ENCODE measurements at regions not wholly inside any gene's neighbourhood (a gene's known extent, or its start where the extent isn't known, plus 50 kb on each side); places are given as distances from the start of the nearest gene placed in this dataset.

- TF ChIP-seq REST (IDR thresholded peaks at IDR 0.05) (no peak), TAF1 (conservative IDR thresholded peaks at IDR 0.05) (no peak), ATF3 (IDR thresholded peaks at IDR 0.05) (no peak), HNF4A (conservative IDR thresholded peaks at IDR 0.05) (no peak), FOXA1 (IDR thresholded peaks at IDR 0.05) (no peak), FOXA2 (IDR thresholded peaks at IDR 0.05) (no peak), NR2F2 (IDR thresholded peaks at IDR 0.05) (no peak), GABPA (IDR thresholded peaks at IDR 0.05 in 1 of 2, conservative IDR thresholded peaks at IDR 0.05 in 1 of 2) (no peak)
These were observed 739.7 kb upstream of the DPPA4 start (continued) for GRCh38 chr3:110077093-110077492.

- no peak overlapping the region for H3K4me3 ChIP-seq (ENCODE audit: low read depth in 1 of 3, low read length in 3 of 3)
- no peak overlapping the region for H3K27ac ChIP-seq (ENCODE audit: low read depth in 1 of 2, low read length in 2 of 2)
- no peaks in the 10 kb centered on the region for H3K36me3 ChIP-seq (ENCODE audit: control insufficient read depth in 4 of 4, insufficient read depth in 3 of 4, low read depth in 1 of 4, low read length in 3 of 4)
- H3K4me1 ChIP-seq (ENCODE audit: control insufficient read depth in 4 of 4, insufficient read depth in 4 of 4, low read length in 3 of 4), result no peaks in the 10 kb centered on the region
- peaks cover 0 to 2% (median 0%) of the 10 kb centered on the region in 4 donors for H3K9me3 ChIP-seq (ENCODE audit: control insufficient read depth in 4 of 4, low read length in 3 of 4)
- TF ChIP-seq SP1 (IDR thresholded peaks at IDR 0.05), result no peak
- no peaks in the 10 kb centered on the region for H3K27me3 ChIP-seq (ENCODE audit: control insufficient read depth in 4 of 4, insufficient read depth in 4 of 4, low read length in 3 of 4)
- H3K9ac ChIP-seq (ENCODE audit: low read depth in 1 of 2, low read length in 2 of 2), result no peak overlapping the region
- DNase-seq (ENCODE audit: low spot score), result no peak
These were observed 756.1 kb upstream of the DPPA4 start for GRCh38 chr3:110093411-110093810.

GRCh38 chr3:110093812-110094401, 756.6 kb upstream of the DPPA4 start:
- TF ChIP-seq GABPA (IDR thresholded peaks at IDR 0.05 in 1 of 2, conservative IDR thresholded peaks at IDR 0.05 in 1 of 2), result no peak
- no peak for TF ChIP-seq HNF4A (conservative IDR thresholded peaks at IDR 0.05)
- no peak for TF ChIP-seq NR2F2 (IDR thresholded peaks at IDR 0.05)
- TF ChIP-seq YY1 (IDR thresholded peaks at IDR 0.05), result no peak
- no peak for TF ChIP-seq RXRA (IDR thresholded peaks at IDR 0.05)
- TF ChIP-seq FOXA1 (IDR thresholded peaks at IDR 0.05), result no peak
- TF ChIP-seq SP1 (IDR thresholded peaks at IDR 0.05), result no peak
- TF ChIP-seq JUND (IDR thresholded peaks at IDR 0.05), result no peak
- no peak for DNase-seq (ENCODE audit: low spot score)
- no peak overlapping the region for H3K9ac ChIP-seq (ENCODE audit: low read depth in 1 of 2, low read length in 2 of 2)
- H3K27me3 ChIP-seq (ENCODE audit: control insufficient read depth in 4 of 4, insufficient read depth in 4 of 4, low read length in 3 of 4), result no peaks in the 10 kb centered on the region
- no peaks in the 10 kb centered on the region for H3K4me1 ChIP-seq (ENCODE audit: control insufficient read depth in 4 of 4, insufficient read depth in 4 of 4, low read length in 3 of 4)
- no peak overlapping the region for H3K4me3 ChIP-seq (ENCODE audit: low read depth in 1 of 3, low read length in 3 of 3)
- H3K27ac ChIP-seq (ENCODE audit: low read depth in 1 of 2, low read length in 2 of 2), result no peak overlapping the region
- peaks cover 0 to 2% (median 0%) of the 10 kb centered on the region in 4 donors for H3K9me3 ChIP-seq (ENCODE audit: control insufficient read depth in 4 of 4, low read length in 3 of 4)
- H3K36me3 ChIP-seq (ENCODE audit: control insufficient read depth in 4 of 4, insufficient read depth in 3 of 4, low read depth in 1 of 4, low read length in 3 of 4), result no peaks in the 10 kb centered on the region

GRCh38 chr3:110099711-110100110, 762.4 kb upstream of the DPPA4 start:
- Histone ChIP-seq H3K36me3 (ENCODE audit: control insufficient read depth in 4 of 4, insufficient read depth in 3 of 4, low read depth in 1 of 4, low read length in 3 of 4) (no peaks in the 10 kb centered on the region), H3K9me3 (ENCODE audit: control insufficient read depth in 4 of 4, low read length in 3 of 4) (peaks cover 0 to 2% (median 0%) of the 10 kb centered on the region in 4 donors), H3K27ac (ENCODE audit: low read depth in 1 of 2, low read length in 2 of 2) (no peak overlapping the region), H3K27me3 (ENCODE audit: control insufficient read depth in 4 of 4, insufficient read depth in 4 of 4, low read length in 3 of 4) (no peaks in the 10 kb centered on the region), H3K9ac (ENCODE audit: low read depth in 1 of 2, low read length in 2 of 2) (no peak overlapping the region), H3K4me3 (ENCODE audit: low read depth in 1 of 3, low read length in 3 of 3) (no peak overlapping the region), H3K4me1 (ENCODE audit: control insufficient read depth in 4 of 4, insufficient read depth in 4 of 4, low read length in 3 of 4) (no peaks in the 10 kb centered on the region)
- DNase-seq (ENCODE audit: low spot score), result no peak
- 63% methylated on average over 5 of the region's 5 CpGs for WGBS
- no peak for TF ChIP-seq YY1 (IDR thresholded peaks at IDR 0.05)
- no peak for TF ChIP-seq REST (IDR thresholded peaks at IDR 0.05)
- no peak for TF ChIP-seq JUND (IDR thresholded peaks at IDR 0.05)
- TF ChIP-seq RXRA (IDR thresholded peaks at IDR 0.05), result no peak
- TF ChIP-seq GABPA (IDR thresholded peaks at IDR 0.05 in 1 of 2, conservative IDR thresholded peaks at IDR 0.05 in 1 of 2), result no peak
- TF ChIP-seq HNF4A (conservative IDR thresholded peaks at IDR 0.05), result no peak
- TF ChIP-seq HNF4G (IDR thresholded peaks at IDR 0.05), result no peak
- TF ChIP-seq FOXA1 (IDR thresholded peaks at IDR 0.05), result no peak
- TF ChIP-seq RAD21 (IDR thresholded peaks at IDR 0.05), result no peak
- TF ChIP-seq MAX (IDR thresholded peaks at IDR 0.05), result no peak
- no peak for TF ChIP-seq CTCF (IDR thresholded peaks at IDR 0.05; ENCODE audit: low read depth, low read length, missing input control)
- no peak for TF ChIP-seq FOXA2 (IDR thresholded peaks at IDR 0.05)
